Activated CD8-positive, alpha-beta T cell treated with anti-CD3 and anti-CD28 coated beads for 36 hours (primary cell): ENCODE measurements at regions not wholly inside any gene's neighbourhood (a gene's known extent, or its start where the extent isn't known, plus 50 kb on each side); places are given as distances from the start of the nearest gene placed in this dataset.

ENCODE experiments used
- ATAC-seq: fragments of 200-7000 bp; cut with Tn5 transposase; one replicate; pipeline ENCODE4 v1.10.0; 2021; ENCODE audit warnings: mild to moderate bottlenecking, moderate library complexity
- CTCF ChIA-PET: fragments of 350-600 bp; sonication (Branson Sonifier 250); formaldehyde crosslinking; loops from one replicate; lab custom pipeline; 2021; ENCODE audit warnings: antibody characterized with exemption; lab: Charles Lee
- POLR2A ChIA-PET: fragments of 350-600 bp; sonication (Branson Sonifier 250); formaldehyde crosslinking; loops from one replicate; lab custom pipeline; 2021; ENCODE audit warnings: antibody characterized with exemption; lab: Charles Lee
- DNase-seq: peaks from one replicate; pipeline ENCODE4 v3.0.0-alpha.2; 2020
- H3K27ac Mint-ChIP-seq: one replicate; pipeline ENCODE4 v1.8.0; 2021; ENCODE audit warnings: mild to moderate bottlenecking, mixed read lengths
- H3K27me3 Mint-ChIP-seq: one replicate; pipeline ENCODE4 v1.8.0; 2021; ENCODE audit warnings: mixed read lengths
- H3K36me3 Mint-ChIP-seq: one replicate; pipeline ENCODE4 v1.8.0; 2021; ENCODE audit warnings: low read depth, mixed read lengths
- H3K4me1 Mint-ChIP-seq: one replicate; pipeline ENCODE4 v1.8.0; 2021; ENCODE audit warnings: low read depth, mixed read lengths
- H3K4me3 Mint-ChIP-seq: one replicate; pipeline ENCODE4 v1.8.0; 2021; ENCODE audit warnings: mild to moderate bottlenecking, moderate library complexity, mixed read lengths
- H3K9me3 Mint-ChIP-seq: one replicate; pipeline ENCODE4 v1.8.0; 2021; ENCODE audit warnings: mixed read lengths
- CTCF ChIP-seq: fragments of 200-600 bp; IDR thresholded peaks from one replicate; pipeline ENCODE4 v1.8.0; 2022; ENCODE audit warnings: antibody characterized with exemption, mild to moderate bottlenecking
- intact Hi-C: fragments of 100-400 bp; cut with micrococcal nuclease; formaldehyde crosslinking; loops from one replicate; pipeline ENCODE4 v1.10.0; 2022

- no peak for DNase-seq
- H3K27me3 Mint-ChIP-seq: no peaks in the 10 kb centered on the region
- ATAC-seq: no peak
- CTCF ChIA-PET: no interaction called here
- intact Hi-C loops: no loop called here
- no peak overlapping the region for H3K4me3 Mint-ChIP-seq
- POLR2A ChIA-PET: no interaction called here
- H3K4me1 Mint-ChIP-seq: no peaks in the 10 kb centered on the region
- H3K9me3 Mint-ChIP-seq: no peaks in the 10 kb centered on the region
- H3K36me3 Mint-ChIP-seq: no peaks in the 10 kb centered on the region
- TF ChIP-seq CTCF: no peak
- no peak overlapping the region for H3K27ac Mint-ChIP-seq
Measured at GRCh38 chr20:6397115-6397514, 274.3 kb upstream of the FERMT1 start.

GRCh38 chr20:6395695-6396094, 272.9 kb upstream of the FERMT1 start:
- H3K4me3 Mint-ChIP-seq: no peak overlapping the region
- H3K36me3 Mint-ChIP-seq: no peaks in the 10 kb centered on the region
- no peaks in the 10 kb centered on the region for H3K27me3 Mint-ChIP-seq
- intact Hi-C loops: no loop called here
- CTCF ChIA-PET: no interaction called here
- ATAC-seq (no peak), DNase-seq (no peak)
- no peak overlapping the region for H3K27ac Mint-ChIP-seq
- no peak for TF ChIP-seq CTCF
- no peaks in the 10 kb centered on the region for H3K9me3 Mint-ChIP-seq
- H3K4me1 Mint-ChIP-seq: no peaks in the 10 kb centered on the region
- POLR2A ChIA-PET: no interaction called here

GRCh38 chr20:6388671-6389197, 265.9 kb upstream of the FERMT1 start:
- H3K27ac Mint-ChIP-seq: no peak overlapping the region
- TF ChIP-seq CTCF: no peak

GRCh38 chr20:6384956-6385486, 262.2 kb upstream of the FERMT1 start:
- H3K27ac Mint-ChIP-seq: no peak overlapping the region
- intact Hi-C loops: no loop called here
- H3K27me3 Mint-ChIP-seq: no peaks in the 10 kb centered on the region
- CTCF ChIA-PET: no interaction called here
- H3K36me3 Mint-ChIP-seq: no peaks in the 10 kb centered on the region
- H3K9me3 Mint-ChIP-seq: no peaks in the 10 kb centered on the region
- no peaks in the 10 kb centered on the region for H3K4me1 Mint-ChIP-seq
- TF ChIP-seq CTCF: no peak
- ATAC-seq (no peak), DNase-seq (no peak)
- POLR2A ChIA-PET: no interaction called here
- no peak overlapping the region for H3K4me3 Mint-ChIP-seq

More at GRCh38 chr20:6388671-6389197, 265.9 kb upstream of the FERMT1 start:
- POLR2A ChIA-PET: no interaction called here
- DNase-seq: no peak
- Mint-ChIP-seq H3K27me3 (no peaks in the 10 kb centered on the region), H3K9me3 (no peaks in the 10 kb centered on the region), H3K4me3 (no peak overlapping the region), H3K4me1 (no peaks in the 10 kb centered on the region), H3K36me3 (no peaks in the 10 kb centered on the region)
- no peak for ATAC-seq
- CTCF ChIA-PET: no interaction called here
- intact Hi-C loops: no loop called here

GRCh38 chr20:6384380-6384779, 261.6 kb upstream of the FERMT1 start:
- TF ChIP-seq CTCF: no peak
- POLR2A ChIA-PET: no interaction called here
- Mint-ChIP-seq H3K4me1 (no peaks in the 10 kb centered on the region), H3K27me3 (no peaks in the 10 kb centered on the region), H3K4me3 (no peak overlapping the region), H3K36me3 (no peaks in the 10 kb centered on the region), H3K27ac (no peak overlapping the region), H3K9me3 (no peaks in the 10 kb centered on the region)
- ATAC-seq (no peak), DNase-seq (no peak)
- CTCF ChIA-PET: no interaction called here
- intact Hi-C loops: no loop called here
